CD4-positive, alpha-beta T cell (primary cell): ENCODE measurements at regions not wholly inside any gene's neighbourhood (a gene's known extent, or its start where the extent isn't known, plus 50 kb on each side); places are given as distances from the start of the nearest gene placed in this dataset.
A peak's percentile ranks its signal among the peaks of the same experiment; 100 is the strongest.

Experiments used
- ATAC-seq: fragments of 200-7000 bp; cut with Tn5 transposase; one replicate; pipeline ENCODE4 v1.10.0; 2022; ENCODE audit warnings: mild to moderate bottlenecking; ENCODE audit not compliant: poor library complexity
- CTCF ChIA-PET: fragments of 350-600 bp; sonication (Branson Sonifier 250); formaldehyde crosslinking; loops from one replicate; lab custom pipeline; 2021; ENCODE audit warnings: antibody characterized with exemption, inconsistent platforms; lab: Charles Lee
- POLR2A ChIA-PET: fragments of 350-600 bp; sonication (Branson Sonifier 250); formaldehyde crosslinking; loops from one replicate; lab custom pipeline; 2021; ENCODE audit warnings: antibody characterized with exemption, inconsistent platforms; lab: Charles Lee
- DNase-seq, 14 experiments: peaks; one replicate each; pipeline ENCODE4 v3.0.0-alpha.2; 2013 to 2020; ENCODE audit warnings: mixed read lengths in 2 of 14
- H3K27ac ChIP-seq, 2 donors: one replicate each; pipeline versions ENCODE4 v1.5.1 to v1.7.0; 2013; ENCODE audit warnings: low read length in 2 of 2, low read depth in 1 of 2, mild to moderate bottlenecking in 1 of 2
- H3K27me3 ChIP-seq, 2 experiments: 1 replicate in 1 of 2; 2 replicates in 1 of 2; pipeline versions ENCODE4 v1.6.1 to v1.7.0; 2013; ENCODE audit warnings: low read length in 2 of 2, control low read depth in 1 of 2, mild to moderate bottlenecking in 1 of 2, moderate library complexity in 1 of 2; ENCODE audit not compliant: insufficient read depth in 2 of 2, control insufficient read depth in 1 of 2
- H3K36me3 ChIP-seq: one replicate; pipeline ENCODE4 v1.6.1; 2013; ENCODE audit warnings: low read length, control low read depth; ENCODE audit not compliant: insufficient read depth
- H3K4me1 ChIP-seq: one replicate; pipeline ENCODE4 v1.6.1; 2013; ENCODE audit warnings: low read length, control low read depth; ENCODE audit not compliant: insufficient read depth
- H3K4me3 ChIP-seq: one replicate; pipeline ENCODE4 v1.5.1; 2013; ENCODE audit warnings: mild to moderate bottlenecking, low read length, moderate library complexity
- H3K9me3 ChIP-seq, 2 experiments: 1 replicate in 1 of 2; 2 replicates in 1 of 2; pipeline versions ENCODE4 v1.6.1 to v1.7.0; 2013; ENCODE audit warnings: low read length in 2 of 2, mild to moderate bottlenecking in 2 of 2, control low read depth in 1 of 2, moderate library complexity in 1 of 2; ENCODE audit not compliant: control insufficient read depth in 1 of 2, insufficient read depth in 1 of 2
- H3K27ac Mint-ChIP-seq: one replicate; pipeline ENCODE4 v1.8.0; 2020; ENCODE audit warnings: mixed read lengths
- H3K27me3 Mint-ChIP-seq: one replicate; pipeline ENCODE4 v1.8.0; 2021; ENCODE audit warnings: mixed read lengths
- H3K36me3 Mint-ChIP-seq: one replicate; pipeline ENCODE4 v1.8.0; 2021; ENCODE audit warnings: low read depth, mixed read lengths
- H3K4me1 Mint-ChIP-seq: one replicate; pipeline ENCODE4 v1.8.0; 2021; ENCODE audit warnings: low read depth, mixed read lengths
- H3K4me3 Mint-ChIP-seq: one replicate; pipeline ENCODE4 v1.8.0; 2020; ENCODE audit warnings: mild to moderate bottlenecking, mixed read lengths
- H3K9me3 Mint-ChIP-seq: one replicate; pipeline ENCODE4 v1.8.0; 2020; ENCODE audit warnings: mixed read lengths
- intact Hi-C, 2 experiments: fragments of 100-400 bp; cut with DNase I in 1 of 2; cut with micrococcal nuclease in 1 of 2; formaldehyde crosslinking; loops; one replicate each; pipeline versions ENCODE4 v1.15.1 to v1.9.0; 2023 to 2025; cut with DNase I, micrococcal nuclease
- TF ChIP-seq, protein P1 (sequence below): fragments of 200-600 bp; IDR thresholded peaks from one replicate; pipeline ENCODE4 v1.8.0; 2022; ENCODE audit warnings: antibody characterized with exemption, mild to moderate bottlenecking

DNA sequence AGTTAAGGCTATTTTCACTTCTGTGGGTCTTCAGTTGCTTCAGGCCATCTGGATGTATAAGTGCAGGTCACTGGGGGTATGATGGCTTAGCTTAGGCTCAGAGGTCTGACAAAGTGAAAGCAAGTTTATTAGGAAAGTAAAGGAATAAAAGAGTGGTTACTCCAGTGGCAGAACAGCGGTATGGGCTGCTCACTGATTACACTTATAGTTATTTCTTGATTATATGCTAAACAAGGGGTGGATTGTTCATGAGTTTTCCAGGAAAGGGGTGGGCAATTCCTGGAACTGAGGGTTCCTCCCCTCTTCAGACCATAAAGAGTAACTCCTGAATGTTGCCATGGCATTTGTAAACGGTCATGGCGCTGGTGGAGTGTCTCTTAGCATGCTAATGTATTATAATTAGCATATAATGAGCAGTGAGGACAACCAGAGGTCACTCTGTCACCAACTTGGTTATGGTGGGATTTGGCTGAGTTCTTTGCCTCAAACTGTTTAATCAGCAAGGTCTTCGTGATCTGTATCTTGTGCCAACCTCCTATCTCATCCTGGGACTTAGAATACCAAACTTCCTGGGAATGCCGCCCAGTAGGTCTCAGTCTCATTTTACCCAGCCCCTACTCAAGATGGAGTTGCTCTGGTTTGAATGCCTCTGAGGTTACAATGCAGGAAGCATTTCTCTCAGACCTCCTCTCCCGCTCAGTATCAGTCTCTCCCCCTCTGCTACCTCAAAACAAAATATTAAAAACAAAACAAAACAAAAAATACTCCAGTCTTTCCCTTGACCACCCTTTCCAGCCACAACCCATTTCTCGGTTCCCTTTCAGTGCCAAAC, 71.3 kb upstream of the SLC22A11 start:
- ChIA-PET POLR2A (no interaction called here), CTCF (no interaction called here)
- H3K4me3 Mint-ChIP-seq, result no peak overlapping the region
- H3K36me3 Mint-ChIP-seq, result no peaks in the 10 kb centered on the region
- Histone ChIP-seq H3K27ac (no peak overlapping the region), H3K36me3 (no peaks in the 10 kb centered on the region), H3K9me3 (no peaks in the 10 kb centered on the region), H3K4me3 (no peak overlapping the region), H3K27me3 (peaks cover 6 to 11% of the 10 kb centered on the region in 2 experiments), H3K4me1 (no peaks in the 10 kb centered on the region)
- TF ChIP-seq, protein P1, sequence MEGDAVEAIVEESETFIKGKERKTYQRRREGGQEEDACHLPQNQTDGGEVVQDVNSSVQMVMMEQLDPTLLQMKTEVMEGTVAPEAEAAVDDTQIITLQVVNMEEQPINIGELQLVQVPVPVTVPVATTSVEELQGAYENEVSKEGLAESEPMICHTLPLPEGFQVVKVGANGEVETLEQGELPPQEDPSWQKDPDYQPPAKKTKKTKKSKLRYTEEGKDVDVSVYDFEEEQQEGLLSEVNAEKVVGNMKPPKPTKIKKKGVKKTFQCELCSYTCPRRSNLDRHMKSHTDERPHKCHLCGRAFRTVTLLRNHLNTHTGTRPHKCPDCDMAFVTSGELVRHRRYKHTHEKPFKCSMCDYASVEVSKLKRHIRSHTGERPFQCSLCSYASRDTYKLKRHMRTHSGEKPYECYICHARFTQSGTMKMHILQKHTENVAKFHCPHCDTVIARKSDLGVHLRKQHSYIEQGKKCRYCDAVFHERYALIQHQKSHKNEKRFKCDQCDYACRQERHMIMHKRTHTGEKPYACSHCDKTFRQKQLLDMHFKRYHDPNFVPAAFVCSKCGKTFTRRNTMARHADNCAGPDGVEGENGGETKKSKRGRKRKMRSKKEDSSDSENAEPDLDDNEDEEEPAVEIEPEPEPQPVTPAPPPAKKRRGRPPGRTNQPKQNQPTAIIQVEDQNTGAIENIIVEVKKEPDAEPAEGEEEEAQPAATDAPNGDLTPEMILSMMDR, result no peak
- H3K27ac Mint-ChIP-seq, result no peak overlapping the region
- intact Hi-C loops, result no loop called here
- peaks cover 2% of the 10 kb centered on the region for H3K4me1 Mint-ChIP-seq
- peaks cover 30% of the 10 kb centered on the region for H3K27me3 Mint-ChIP-seq
- DNase-seq (no peak), ATAC-seq (no peak)
- H3K9me3 Mint-ChIP-seq, result no peaks in the 10 kb centered on the region

DNA sequence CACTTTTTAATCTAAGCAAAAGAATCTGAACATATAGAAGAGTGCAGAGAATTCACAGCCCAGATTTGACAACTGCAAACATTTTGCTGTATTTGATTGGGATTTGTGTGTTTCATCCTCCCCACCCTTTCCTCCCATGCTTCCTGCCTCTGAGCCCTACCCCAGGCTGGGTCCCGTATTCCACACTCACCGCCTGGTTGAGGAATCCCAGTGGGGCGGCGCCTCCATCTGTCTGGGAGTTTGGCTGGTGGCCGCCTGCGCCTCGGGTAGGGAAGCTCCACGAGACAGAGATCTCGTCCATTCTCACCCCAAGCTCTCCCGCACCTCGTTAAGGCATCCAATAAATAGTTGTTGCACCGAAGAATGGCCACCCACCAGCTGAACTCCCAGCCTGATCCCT, 70.7 kb upstream of the SLC22A11 start:
- no peak for DNase-seq
- Histone ChIP-seq H3K4me1 (peaks cover 3% of the 10 kb centered on the region), H3K27me3 (peaks cover 12 to 13% of the 10 kb centered on the region in 2 experiments), H3K27ac (no peak overlapping the region), H3K36me3 (no peaks in the 10 kb centered on the region), H3K9me3 (peaks cover 0 to 5% of the 10 kb centered on the region in 2 experiments), H3K4me3 (no peak overlapping the region)
- Mint-ChIP-seq H3K36me3 (no peaks in the 10 kb centered on the region), H3K4me3 (no peak overlapping the region), H3K9me3 (no peaks in the 10 kb centered on the region), H3K27ac (no peak overlapping the region), H3K27me3 (peaks cover 36% of the 10 kb centered on the region), H3K4me1 (peaks cover 7% of the 10 kb centered on the region)
- no peak for ATAC-seq
- intact Hi-C loops, result no loop called here
- CTCF ChIA-PET, result no interaction called here
- TF ChIP-seq, protein P1, result no peak
- POLR2A ChIA-PET, result no interaction called here

DNA sequence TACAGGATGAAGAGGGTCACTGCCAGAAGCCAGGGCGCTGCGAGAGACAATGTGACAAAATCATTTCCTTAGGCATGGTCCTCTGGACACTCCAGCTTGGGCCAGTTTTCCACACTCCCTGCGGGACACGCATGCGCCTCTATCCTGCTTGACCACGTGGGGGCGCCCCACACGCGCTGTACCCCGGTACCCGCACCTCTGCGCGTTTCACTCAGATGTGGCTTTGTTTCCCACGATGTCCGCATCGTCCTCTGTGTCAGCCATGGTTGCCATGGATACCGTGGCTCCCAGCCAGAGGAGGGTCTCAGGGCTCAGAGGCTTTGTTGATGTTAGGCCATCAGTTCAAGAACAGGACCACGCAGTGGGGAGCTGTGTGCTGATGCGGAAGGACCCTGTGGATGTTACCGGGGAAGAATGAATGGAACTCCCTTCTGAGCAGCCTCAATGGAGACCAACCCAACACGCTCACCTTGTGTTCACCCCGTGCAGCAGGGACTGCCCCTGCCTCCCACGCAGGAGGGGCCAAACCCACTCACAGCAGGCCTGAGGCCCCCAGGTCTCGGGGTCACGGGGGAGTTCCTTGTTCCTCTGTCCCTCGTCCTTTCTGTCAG, 65.8 kb upstream of the SLC22A11 start:
- Mint-ChIP-seq H3K4me3 (no peak overlapping the region), H3K27me3 (peaks cover 56% of the 10 kb centered on the region), H3K36me3 (no peaks in the 10 kb centered on the region), H3K9me3 (no peaks in the 10 kb centered on the region), H3K27ac (no peak overlapping the region), H3K4me1 (peaks cover 15% of the 10 kb centered on the region)
- peak; percentile 44 for ATAC-seq
- Histone ChIP-seq H3K36me3 (no peaks in the 10 kb centered on the region), H3K9me3 (peaks cover 0 to 5% of the 10 kb centered on the region in 2 experiments), H3K4me3 (no peak overlapping the region), H3K27me3 (peaks cover 15 to 26% of the 10 kb centered on the region in 2 experiments), H3K4me1 (peaks cover 12% of the 10 kb centered on the region), H3K27ac (no peak overlapping the region)
- intact Hi-C loops, result no loop called here
- POLR2A ChIA-PET, result no interaction called here
- peak in 12 of 14 experiments; percentile 3 to 66 (median 23) for DNase-seq
- TF ChIP-seq, protein P1, result peak; percentile 59
- CTCF ChIA-PET, result interaction anchor here (1.1 kb wide), 1 partner anchor 25 kb away, joined by 4 read pairs; no protein-coding TSS in a partner anchor
